HL-60 (cell line): ENCODE measurements at regions not wholly inside any gene's neighbourhood (a gene's known extent, or its start where the extent isn't known, plus 50 kb on each side); places are given as distances from the start of the nearest gene placed in this dataset.

Experiments
- DNase-seq, 2 experiments: peaks; one replicate each; pipeline ENCODE4 v3.0.0-alpha.2; 2010 to 2020; ENCODE audit warnings: low read depth in 1 of 2, low spot score in 1 of 2
- H3K27ac ChIP-seq: fragments of 250-450 bp; sonication (Bioruptor Pico); replicated peaks from 2 replicates; pipeline ENCODE4 v1.5.1; 2020; ENCODE audit warnings: mild to moderate bottlenecking, moderate library complexity
- H3K27me3 ChIP-seq: fragments of 250-450 bp; sonication (Bioruptor Pico); 2 replicates; pipeline ENCODE4 v1.5.1; 2021; ENCODE audit warnings: mild to moderate bottlenecking, moderate library complexity; ENCODE audit not compliant: insufficient read depth, poor library complexity, severe bottlenecking
- H3K4me3 ChIP-seq: replicated peaks from 2 replicates; pipeline ENCODE4 v1.5.1; 2011; ENCODE audit warnings: mild to moderate bottlenecking, control low read depth, low read length; ENCODE audit not compliant: insufficient read depth
- CTCF ChIP-seq: IDR thresholded peaks from one replicate; pipeline ENCODE4 v1.5.1; 2011; ENCODE audit warnings: low read length, control low read depth, inconsistent platforms; ENCODE audit not compliant: insufficient read depth
- GABPA ChIP-seq: IDR thresholded peaks from 2 replicates; pipeline ENCODE4 v1.6.1; 2012; ENCODE audit warnings: low read depth
- POLR2AphosphoS5 ChIP-seq: IDR thresholded peaks from 2 replicates; pipeline ENCODE4 v1.6.1; 2012; ENCODE audit warnings: low read depth
- REST ChIP-seq: IDR thresholded peaks from 2 replicates; pipeline ENCODE4 v1.6.1; 2012; ENCODE audit warnings: low read depth; ENCODE audit not compliant: insufficient replicate concordance
- SPI1 ChIP-seq: IDR thresholded peaks from 2 replicates; pipeline ENCODE4 v1.6.1; 2012; ENCODE audit warnings: low read depth, mild to moderate bottlenecking, borderline replicate concordance

- TF ChIP-seq POLR2AphosphoS5 (no peak), GABPA (no peak), SPI1 (no peak), CTCF (no peak), REST (no peak)
- Histone ChIP-seq H3K27me3 (no peaks in the 10 kb centered on the region), H3K4me3 (no peak overlapping the region), H3K27ac (no peak overlapping the region)
- no peak for DNase-seq
Measured at GRCh38 chr4:79842162-79842561, 230.9 kb downstream of the ANTXR2 start.

- TF ChIP-seq REST (no peak), POLR2AphosphoS5 (no peak), CTCF (no peak), GABPA (no peak), SPI1 (no peak)
- H3K27ac ChIP-seq, result no peak overlapping the region
- DNase-seq, result no peak
- no peak overlapping the region for H3K4me3 ChIP-seq
- no peaks in the 10 kb centered on the region for H3K27me3 ChIP-seq
Measured at GRCh38 chr4:79833857-79834256, 239.2 kb downstream of the ANTXR2 start.

GRCh38 chr4:79831701-79832514 is 241.1 kb downstream of the ANTXR2 start:
- H3K27me3 ChIP-seq, result no peaks in the 10 kb centered on the region
- DNase-seq, result no peak
- H3K27ac ChIP-seq, result no peak overlapping the region
- H3K4me3 ChIP-seq, result no peak overlapping the region
- no peak for TF ChIP-seq CTCF
- TF ChIP-seq SPI1, result no peak
- no peak for TF ChIP-seq GABPA
- TF ChIP-seq REST, result no peak
- TF ChIP-seq POLR2AphosphoS5, result no peak
